ENCODE measurements at regions not wholly inside any gene's neighbourhood (a gene's known extent, or its start where the extent isn't known, plus 50 kb on each side); places are given as distances from the start of the nearest gene placed in this dataset.

GRCh38 chr3:88703501-88704059 is 403.8 kb upstream of the EPHA3 start:
- Histone ChIP-seq H3K27ac (ENCODE audit: low read depth in 1 of 3, low read length in 2 of 3) (no peak overlapping the region), H3K27me3 (ENCODE audit: control insufficient read depth in 3 of 3, insufficient read depth in 3 of 3, low read length in 3 of 3) (no peaks in the 10 kb centered on the region), H3K9me3 (ENCODE audit: control insufficient read depth in 2 of 2, insufficient read depth in 1 of 2, low read depth in 1 of 2, low read length in 1 of 2) (no peaks in the 10 kb centered on the region), H3K36me3 (ENCODE audit: control insufficient read depth in 3 of 3, insufficient read depth in 2 of 3, low read depth in 1 of 3, low read length in 3 of 3) (no peaks in the 10 kb centered on the region), H3K4me3 (ENCODE audit: low read depth in 1 of 3, low read length in 3 of 3) (no peak overlapping the region), H3K4me1 (ENCODE audit: control insufficient read depth in 3 of 3, insufficient read depth in 2 of 3, low read depth in 1 of 3, low read length in 2 of 3) (no peaks in the 10 kb centered on the region)
- FAIRE-seq (no peak), DNase-seq (no peak)
- WGBS, 3 donors: 52 to 66% (median 55%) methylated on average over 3 of the region's 3 CpGs

GRCh38 chr3:88704338-88704737 is 403.1 kb upstream of the EPHA3 start:
- H3K36me3 ChIP-seq (ENCODE audit: control insufficient read depth in 3 of 3, insufficient read depth in 2 of 3, low read depth in 1 of 3, low read length in 3 of 3): no peaks in the 10 kb centered on the region
- no peak overlapping the region for H3K4me3 ChIP-seq (ENCODE audit: low read depth in 1 of 3, low read length in 3 of 3)
- H3K9me3 ChIP-seq (ENCODE audit: control insufficient read depth in 2 of 2, insufficient read depth in 1 of 2, low read depth in 1 of 2, low read length in 1 of 2): no peaks in the 10 kb centered on the region
- no peak overlapping the region for H3K27ac ChIP-seq (ENCODE audit: low read depth in 1 of 3, low read length in 2 of 3)
- no peak for FAIRE-seq
- H3K27me3 ChIP-seq (ENCODE audit: control insufficient read depth in 3 of 3, insufficient read depth in 3 of 3, low read length in 3 of 3): no peaks in the 10 kb centered on the region
- no peaks in the 10 kb centered on the region for H3K4me1 ChIP-seq (ENCODE audit: control insufficient read depth in 3 of 3, insufficient read depth in 2 of 3, low read depth in 1 of 3, low read length in 2 of 3)
- DNase-seq: no peak
- WGBS, 3 donors: 78 to 84% (median 84%) methylated on average over 3 of the region's 3 CpGs

DNA sequence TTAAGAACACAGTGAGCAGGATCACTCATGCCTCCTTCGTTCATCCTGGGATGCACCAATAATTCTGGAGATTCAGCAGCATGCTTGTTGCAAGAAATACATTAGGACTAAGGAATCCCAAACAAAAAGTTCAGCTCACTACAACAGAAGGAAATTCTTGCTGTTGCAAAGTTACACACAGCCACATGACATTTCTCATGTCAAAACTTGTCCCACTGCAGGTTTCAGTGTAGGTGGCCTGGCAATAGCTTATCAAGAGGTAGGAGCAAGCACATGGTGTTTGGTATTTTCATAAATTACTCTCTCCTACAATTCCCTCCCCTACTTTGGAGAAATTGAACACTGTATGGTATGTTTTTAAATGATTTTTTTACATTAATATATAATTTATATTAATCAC is 399.6 kb upstream of the EPHA3 start:
- no peaks in the 10 kb centered on the region for H3K27me3 ChIP-seq (ENCODE audit: control insufficient read depth in 3 of 3, insufficient read depth in 3 of 3, low read length in 3 of 3)
- DNase-seq (no peak), FAIRE-seq (no peak)
- no peaks in the 10 kb centered on the region for H3K4me1 ChIP-seq (ENCODE audit: control insufficient read depth in 3 of 3, insufficient read depth in 2 of 3, low read depth in 1 of 3, low read length in 2 of 3)
- no peak overlapping the region for H3K27ac ChIP-seq (ENCODE audit: low read depth in 1 of 3, low read length in 2 of 3)
- 54 to 60% (median 57%) methylated on average over 1 of the region's 1 CpG for WGBS, 3 donors
- no peaks in the 10 kb centered on the region for H3K36me3 ChIP-seq (ENCODE audit: control insufficient read depth in 3 of 3, insufficient read depth in 2 of 3, low read depth in 1 of 3, low read length in 3 of 3)
- H3K4me3 ChIP-seq (ENCODE audit: low read depth in 1 of 3, low read length in 3 of 3): no peak overlapping the region
- peaks cover 0 to 6% of the 10 kb centered on the region in 2 donors for H3K9me3 ChIP-seq (ENCODE audit: control insufficient read depth in 2 of 2, insufficient read depth in 1 of 2, low read depth in 1 of 2, low read length in 1 of 2)

DNA sequence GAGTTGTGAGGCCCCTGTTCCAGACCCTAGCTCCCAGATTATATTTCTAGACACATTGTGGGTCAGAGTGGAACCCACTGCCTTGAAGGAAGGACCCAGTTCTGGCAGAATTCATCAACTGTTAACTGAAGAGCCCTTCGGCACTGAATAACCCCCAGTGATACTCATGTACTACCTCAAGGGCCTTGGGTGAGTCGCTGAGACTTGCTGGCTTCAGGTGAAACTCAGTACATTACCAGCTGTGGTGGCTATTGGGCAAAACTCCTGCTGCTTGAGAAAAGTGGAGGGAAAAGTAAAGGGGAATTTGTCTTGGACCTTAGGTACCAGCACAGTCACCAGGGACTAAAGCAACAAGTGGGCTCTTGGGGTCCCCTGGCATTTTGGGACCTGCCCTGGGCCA is 394.9 kb upstream of the EPHA3 start:
- 80 to 96% (median 87%) methylated on average over 2 of the region's 2 CpGs for WGBS, 3 donors
- H3K27ac ChIP-seq (ENCODE audit: low read depth in 1 of 3, low read length in 2 of 3): no peak overlapping the region
- no peak overlapping the region for H3K4me3 ChIP-seq (ENCODE audit: low read depth in 1 of 3, low read length in 3 of 3)
- no peaks in the 10 kb centered on the region for H3K36me3 ChIP-seq (ENCODE audit: control insufficient read depth in 3 of 3, insufficient read depth in 2 of 3, low read depth in 1 of 3, low read length in 3 of 3)
- no peak for DNase-seq
- H3K4me1 ChIP-seq (ENCODE audit: control insufficient read depth in 3 of 3, insufficient read depth in 2 of 3, low read depth in 1 of 3, low read length in 2 of 3): no peaks in the 10 kb centered on the region
- no peak for FAIRE-seq
- H3K27me3 ChIP-seq (ENCODE audit: control insufficient read depth in 3 of 3, insufficient read depth in 3 of 3, low read length in 3 of 3): no peaks in the 10 kb centered on the region
- peaks cover 0 to 9% of the 10 kb centered on the region in 2 donors for H3K9me3 ChIP-seq (ENCODE audit: control insufficient read depth in 2 of 2, insufficient read depth in 1 of 2, low read depth in 1 of 2, low read length in 1 of 2)

GRCh38 chr3:88713233-88713691 is 394.2 kb upstream of the EPHA3 start:
- Histone ChIP-seq H3K4me1 (ENCODE audit: control insufficient read depth in 3 of 3, insufficient read depth in 2 of 3, low read depth in 1 of 3, low read length in 2 of 3) (no peaks in the 10 kb centered on the region), H3K4me3 (ENCODE audit: low read depth in 1 of 3, low read length in 3 of 3) (no peak overlapping the region), H3K27me3 (ENCODE audit: control insufficient read depth in 3 of 3, insufficient read depth in 3 of 3, low read length in 3 of 3) (no peaks in the 10 kb centered on the region), H3K27ac (ENCODE audit: low read depth in 1 of 3, low read length in 2 of 3) (no peak overlapping the region), H3K36me3 (ENCODE audit: control insufficient read depth in 3 of 3, insufficient read depth in 2 of 3, low read depth in 1 of 3, low read length in 3 of 3) (no peaks in the 10 kb centered on the region), H3K9me3 (ENCODE audit: control insufficient read depth in 2 of 2, insufficient read depth in 1 of 2, low read depth in 1 of 2, low read length in 1 of 2) (peaks cover 0 to 9% of the 10 kb centered on the region in 2 donors)
- FAIRE-seq (no peak), DNase-seq (no peak)
- WGBS, 3 donors: 89 to 91% (median 91%) methylated on average over 2 of the region's 2 CpGs

GRCh38 chr3:88725440-88726165 is 381.8 kb upstream of the EPHA3 start:
- no peak overlapping the region for H3K4me3 ChIP-seq (ENCODE audit: low read depth in 1 of 3, low read length in 3 of 3)
- FAIRE-seq: no peak
- no peaks in the 10 kb centered on the region for H3K36me3 ChIP-seq (ENCODE audit: control insufficient read depth in 3 of 3, insufficient read depth in 2 of 3, low read depth in 1 of 3, low read length in 3 of 3)
- H3K27ac ChIP-seq (ENCODE audit: low read depth in 1 of 3, low read length in 2 of 3): no peak overlapping the region
- H3K9me3 ChIP-seq (ENCODE audit: control insufficient read depth in 2 of 2, insufficient read depth in 1 of 2, low read depth in 1 of 2, low read length in 1 of 2): no peaks in the 10 kb centered on the region
- H3K27me3 ChIP-seq (ENCODE audit: control insufficient read depth in 3 of 3, insufficient read depth in 3 of 3, low read length in 3 of 3): no peaks in the 10 kb centered on the region
- no peak for DNase-seq
- no peaks in the 10 kb centered on the region for H3K4me1 ChIP-seq (ENCODE audit: control insufficient read depth in 3 of 3, insufficient read depth in 2 of 3, low read depth in 1 of 3, low read length in 2 of 3)
- WGBS, 3 donors: 73 to 90% (median 79%) methylated on average over 2 of the region's 2 CpGs

DNA sequence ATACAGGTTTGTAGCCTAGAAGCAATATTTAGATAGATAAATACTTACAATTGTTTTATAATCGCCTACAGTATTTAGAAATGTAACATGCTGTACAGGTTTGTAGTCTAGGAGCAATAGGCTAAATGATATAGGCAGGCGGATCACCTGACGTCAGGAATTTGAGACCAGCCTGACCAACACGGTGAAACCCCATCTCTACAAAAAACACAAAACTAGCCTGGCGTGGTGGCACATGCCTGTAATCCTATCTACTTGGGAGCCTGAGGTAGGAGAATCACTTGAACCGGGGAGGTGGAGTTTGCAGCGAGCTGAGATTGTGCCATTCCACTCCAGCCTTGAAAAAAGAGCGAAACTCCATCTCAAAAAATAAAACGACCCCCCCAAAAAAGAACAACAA is 375.2 kb upstream of the EPHA3 start:
- DNase-seq (no peak), FAIRE-seq (no peak)
- WGBS, 3 donors: 79 to 82% (median 79%) methylated on average over 9 of the region's 9 CpGs

GRCh38 chr3:88742106-88742505 is 365.3 kb upstream of the EPHA3 start:
- Histone ChIP-seq H3K4me1 (ENCODE audit: control insufficient read depth in 3 of 3, insufficient read depth in 2 of 3, low read depth in 1 of 3, low read length in 2 of 3) (peaks cover 0 to 5% (median 0%) of the 10 kb centered on the region in 3 donors), H3K4me3 (ENCODE audit: low read depth in 1 of 3, low read length in 3 of 3) (no peak overlapping the region), H3K9me3 (ENCODE audit: control insufficient read depth in 2 of 2, insufficient read depth in 1 of 2, low read depth in 1 of 2, low read length in 1 of 2) (no peaks in the 10 kb centered on the region), H3K27ac (ENCODE audit: low read depth in 1 of 3, low read length in 2 of 3) (no peak overlapping the region), H3K27me3 (ENCODE audit: control insufficient read depth in 3 of 3, insufficient read depth in 3 of 3, low read length in 3 of 3) (no peaks in the 10 kb centered on the region), H3K36me3 (ENCODE audit: control insufficient read depth in 3 of 3, insufficient read depth in 2 of 3, low read depth in 1 of 3, low read length in 3 of 3) (no peaks in the 10 kb centered on the region)
- no peak for FAIRE-seq
- DNase-seq: no peak

More for the DNA sequence above, 375.2 kb upstream of the EPHA3 start:
- Histone ChIP-seq H3K4me3 (ENCODE audit: low read depth in 1 of 3, low read length in 3 of 3) (no peak overlapping the region), H3K27ac (ENCODE audit: low read depth in 1 of 3, low read length in 2 of 3) (no peak overlapping the region), H3K9me3 (ENCODE audit: control insufficient read depth in 2 of 2, insufficient read depth in 1 of 2, low read depth in 1 of 2, low read length in 1 of 2) (no peaks in the 10 kb centered on the region), H3K27me3 (ENCODE audit: control insufficient read depth in 3 of 3, insufficient read depth in 3 of 3, low read length in 3 of 3) (no peaks in the 10 kb centered on the region), H3K36me3 (ENCODE audit: control insufficient read depth in 3 of 3, insufficient read depth in 2 of 3, low read depth in 1 of 3, low read length in 3 of 3) (no peaks in the 10 kb centered on the region), H3K4me1 (ENCODE audit: control insufficient read depth in 3 of 3, insufficient read depth in 2 of 3, low read depth in 1 of 3, low read length in 2 of 3) (no peaks in the 10 kb centered on the region)

Data from small intestine (tissue), 7 donors.